ENCODE measurements at regions not wholly inside any gene's neighbourhood (a gene's known extent, or its start where the extent isn't known, plus 50 kb on each side); places are given as distances from the start of the nearest gene placed in this dataset.

DNA sequence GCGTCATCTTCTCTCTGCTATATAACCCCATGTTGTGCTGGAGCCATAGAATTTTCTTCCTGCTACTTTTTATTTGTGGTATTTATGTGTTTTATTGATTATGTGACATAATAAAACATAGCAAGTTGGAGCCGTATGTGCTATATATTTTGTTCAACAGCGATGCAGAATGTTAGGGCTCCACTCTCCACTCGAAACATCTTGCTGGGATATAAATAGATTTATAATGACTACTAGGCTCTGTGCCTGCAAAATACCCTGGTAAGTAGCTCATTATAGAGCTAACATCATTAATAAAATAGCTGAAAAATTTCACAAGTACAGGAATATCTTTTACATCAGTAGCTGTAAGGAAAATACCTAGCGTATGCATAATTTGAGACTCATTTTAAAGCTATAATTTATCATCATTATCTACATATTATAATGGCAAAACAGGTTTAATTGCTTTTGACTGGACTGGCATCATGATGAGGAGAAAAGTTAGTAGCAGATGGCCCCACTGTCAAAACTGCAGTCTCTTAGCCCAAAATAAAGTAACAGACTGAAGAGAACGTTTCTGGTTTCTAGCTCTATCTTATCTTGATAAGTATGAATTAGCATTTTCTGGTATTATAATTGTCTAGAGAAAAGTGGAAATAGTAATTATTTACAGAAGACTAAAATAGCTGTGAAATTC lies 263.0 kb downstream of the NEDD1 start:
- Mint-ChIP-seq H3K4me1 (ENCODE audit: low read depth) (no peaks in the 10 kb centered on the region), H3K27ac (ENCODE audit: unreplicated experiment) (no peak overlapping the region), H3K4me3 (ENCODE audit: unreplicated experiment) (no peak overlapping the region), H3K9me3 (ENCODE audit: low read depth) (no peaks in the 10 kb centered on the region), H3K27me3 (ENCODE audit: low read depth) (no peaks in the 10 kb centered on the region), H3K36me3 (ENCODE audit: low read depth) (no peaks in the 10 kb centered on the region)
- DNase-seq (ENCODE audit: low spot score), result no peak
- TF ChIP-seq, protein P1, sequence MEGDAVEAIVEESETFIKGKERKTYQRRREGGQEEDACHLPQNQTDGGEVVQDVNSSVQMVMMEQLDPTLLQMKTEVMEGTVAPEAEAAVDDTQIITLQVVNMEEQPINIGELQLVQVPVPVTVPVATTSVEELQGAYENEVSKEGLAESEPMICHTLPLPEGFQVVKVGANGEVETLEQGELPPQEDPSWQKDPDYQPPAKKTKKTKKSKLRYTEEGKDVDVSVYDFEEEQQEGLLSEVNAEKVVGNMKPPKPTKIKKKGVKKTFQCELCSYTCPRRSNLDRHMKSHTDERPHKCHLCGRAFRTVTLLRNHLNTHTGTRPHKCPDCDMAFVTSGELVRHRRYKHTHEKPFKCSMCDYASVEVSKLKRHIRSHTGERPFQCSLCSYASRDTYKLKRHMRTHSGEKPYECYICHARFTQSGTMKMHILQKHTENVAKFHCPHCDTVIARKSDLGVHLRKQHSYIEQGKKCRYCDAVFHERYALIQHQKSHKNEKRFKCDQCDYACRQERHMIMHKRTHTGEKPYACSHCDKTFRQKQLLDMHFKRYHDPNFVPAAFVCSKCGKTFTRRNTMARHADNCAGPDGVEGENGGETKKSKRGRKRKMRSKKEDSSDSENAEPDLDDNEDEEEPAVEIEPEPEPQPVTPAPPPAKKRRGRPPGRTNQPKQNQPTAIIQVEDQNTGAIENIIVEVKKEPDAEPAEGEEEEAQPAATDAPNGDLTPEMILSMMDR (IDR thresholded peaks at IDR 0.05), result no peak

DNA sequence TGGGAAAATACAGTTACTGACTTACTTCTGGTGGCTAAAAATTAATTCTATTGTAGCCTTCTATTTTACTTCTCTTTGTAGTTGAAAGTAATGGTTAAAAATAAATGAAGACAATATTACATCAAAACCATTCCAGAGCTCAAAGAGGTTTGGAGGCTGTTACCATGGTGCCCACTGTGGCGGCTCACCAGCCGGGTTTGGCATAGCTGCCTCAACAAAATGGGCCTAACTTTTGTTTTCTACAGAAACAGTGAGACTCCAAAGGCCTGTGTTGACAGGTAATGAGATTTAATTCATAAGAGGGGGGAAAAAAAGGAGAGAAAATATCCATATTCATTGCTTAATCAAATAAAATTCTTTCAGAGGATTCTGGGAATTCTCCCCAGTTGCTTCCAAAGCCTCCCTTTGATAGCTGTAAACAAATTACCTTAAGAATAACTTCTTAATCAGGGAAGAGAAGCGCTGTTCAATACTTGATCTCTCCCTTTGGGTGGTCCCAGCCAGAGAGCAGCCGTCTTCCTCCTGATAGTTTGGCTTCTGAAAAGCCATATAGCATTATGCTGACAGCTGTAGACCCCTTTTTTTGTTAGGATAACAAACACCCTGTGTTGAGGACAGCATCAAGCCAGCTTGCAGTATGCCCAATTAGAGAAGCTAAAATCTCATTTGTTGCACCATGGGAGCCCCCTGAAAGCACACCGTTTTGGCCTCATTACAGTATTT lies 266.8 kb downstream of the NEDD1 start:
- Mint-ChIP-seq H3K27me3 (ENCODE audit: low read depth) (peaks cover 1% of the 10 kb centered on the region), H3K36me3 (ENCODE audit: low read depth) (no peaks in the 10 kb centered on the region), H3K9me3 (ENCODE audit: low read depth) (peaks cover 9% of the 10 kb centered on the region), H3K4me1 (ENCODE audit: low read depth) (no peaks in the 10 kb centered on the region), H3K27ac (ENCODE audit: unreplicated experiment) (no peak overlapping the region), H3K4me3 (ENCODE audit: unreplicated experiment) (no peak overlapping the region)
- TF ChIP-seq, protein P1 (IDR thresholded peaks at IDR 0.05), result no peak
- no peak for DNase-seq (ENCODE audit: low spot score)

DNA sequence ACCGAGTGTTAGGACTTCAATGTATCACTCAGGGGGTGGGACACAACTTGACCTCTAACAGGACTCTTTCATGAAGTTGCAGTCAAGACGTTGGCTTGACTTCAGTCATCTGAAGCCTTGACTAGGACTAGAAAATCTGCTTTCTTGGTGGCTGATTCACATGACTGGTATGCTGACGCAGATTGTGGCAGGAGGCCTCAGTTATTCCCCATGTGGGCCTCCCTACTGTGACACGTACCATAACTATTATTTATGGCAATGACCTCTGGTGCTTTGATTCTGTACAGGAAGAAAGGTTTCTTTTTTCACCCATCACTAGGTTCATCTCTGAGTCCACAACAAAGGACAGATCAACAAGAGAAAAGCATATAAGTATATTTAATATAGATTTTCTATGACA lies 270.4 kb downstream of the NEDD1 start:
- Mint-ChIP-seq H3K27ac (ENCODE audit: unreplicated experiment) (no peak overlapping the region), H3K4me1 (ENCODE audit: low read depth) (no peaks in the 10 kb centered on the region), H3K36me3 (ENCODE audit: low read depth) (no peaks in the 10 kb centered on the region), H3K27me3 (ENCODE audit: low read depth) (peaks cover 1% of the 10 kb centered on the region), H3K9me3 (ENCODE audit: low read depth) (peaks cover 12% of the 10 kb centered on the region), H3K4me3 (ENCODE audit: unreplicated experiment) (no peak overlapping the region)
- no peak for DNase-seq (ENCODE audit: low spot score)
- TF ChIP-seq, protein P1 (IDR thresholded peaks at IDR 0.05), result no peak

DNA sequence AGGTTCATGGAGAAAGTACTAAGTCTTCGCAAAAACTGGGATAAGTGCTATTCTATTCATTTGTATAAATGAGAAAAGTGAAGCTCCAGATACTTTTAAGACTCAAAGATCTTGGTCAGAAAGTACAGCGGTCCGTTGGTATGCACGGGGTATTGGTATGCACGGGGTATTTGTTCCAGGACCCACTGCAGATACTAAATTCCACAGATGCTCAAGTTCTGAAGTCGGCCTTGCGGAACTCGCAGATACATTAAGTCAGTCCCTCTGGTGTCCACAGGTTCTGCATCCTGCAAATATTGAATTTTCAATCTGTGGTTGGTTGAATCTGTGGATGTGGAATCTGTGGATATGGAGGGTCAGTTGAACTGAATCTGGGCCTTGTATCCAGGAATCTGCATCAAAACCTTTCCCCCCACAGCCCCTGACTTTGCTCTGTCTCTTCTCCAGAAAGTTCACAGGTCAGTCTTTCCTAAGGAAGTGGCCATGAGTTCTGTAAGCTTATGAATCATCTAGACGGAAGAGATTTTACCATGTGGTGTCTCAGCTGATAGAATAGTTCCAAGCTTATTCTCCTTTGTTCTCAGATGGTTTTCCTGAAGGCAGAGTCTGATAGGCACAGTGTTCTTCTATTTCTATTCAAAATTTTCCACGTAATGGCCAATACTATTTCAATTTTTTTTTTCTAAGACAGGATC lies 274.7 kb downstream of the NEDD1 start:
- H3K4me3 Mint-ChIP-seq (ENCODE audit: unreplicated experiment), result no peak overlapping the region
- H3K4me1 Mint-ChIP-seq (ENCODE audit: low read depth), result no peaks in the 10 kb centered on the region
- TF ChIP-seq, protein P1 (IDR thresholded peaks at IDR 0.05), result no peak
- H3K36me3 Mint-ChIP-seq (ENCODE audit: low read depth), result no peaks in the 10 kb centered on the region
- no peak overlapping the region for H3K27ac Mint-ChIP-seq (ENCODE audit: unreplicated experiment)
- H3K27me3 Mint-ChIP-seq (ENCODE audit: low read depth), result no peaks in the 10 kb centered on the region
- H3K9me3 Mint-ChIP-seq (ENCODE audit: low read depth), result peaks cover 12% of the 10 kb centered on the region
- DNase-seq (ENCODE audit: low spot score), result no peak

DNA sequence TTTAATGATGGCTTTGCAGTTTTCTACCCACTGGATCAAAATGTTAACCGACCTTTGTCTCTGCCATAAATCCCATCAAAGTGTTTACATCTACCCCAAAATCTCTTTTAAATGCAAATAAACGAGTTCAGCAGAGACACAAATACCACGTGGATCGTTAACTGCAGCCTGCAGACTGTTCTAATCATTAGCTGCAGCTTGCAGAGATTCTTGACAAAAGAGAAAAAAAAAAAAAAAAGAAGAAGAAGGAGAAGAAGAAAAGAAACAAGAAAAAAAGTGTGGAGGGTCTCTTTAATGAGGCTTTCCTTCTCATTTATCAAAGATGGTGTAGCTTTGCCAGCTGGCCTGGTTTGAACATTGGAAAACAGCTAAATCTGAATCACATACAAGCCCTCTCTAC lies 275.7 kb downstream of the NEDD1 start:
- TF ChIP-seq, protein P1 (IDR thresholded peaks at IDR 0.05), result no peak
- peaks cover 14% of the 10 kb centered on the region for H3K9me3 Mint-ChIP-seq (ENCODE audit: low read depth)
- H3K4me1 Mint-ChIP-seq (ENCODE audit: low read depth), result no peaks in the 10 kb centered on the region
- no peaks in the 10 kb centered on the region for H3K36me3 Mint-ChIP-seq (ENCODE audit: low read depth)
- no peak overlapping the region for H3K27ac Mint-ChIP-seq (ENCODE audit: unreplicated experiment)
- H3K4me3 Mint-ChIP-seq (ENCODE audit: unreplicated experiment), result no peak overlapping the region
- H3K27me3 Mint-ChIP-seq (ENCODE audit: low read depth), result no peaks in the 10 kb centered on the region
- no peak for DNase-seq (ENCODE audit: low spot score)

Data from chondrocyte (in vitro differentiated cells).